ENCODE measurements at regions not wholly inside any gene's neighbourhood (a gene's known extent, or its start where the extent isn't known, plus 50 kb on each side); places are given as distances from the start of the nearest gene placed in this dataset.

GRCh38 chr1:191564275-191564674 is 594.0 kb upstream of the RGS18 start:
- Mint-ChIP-seq H3K4me1 (no peaks in the 10 kb centered on the region), H3K4me3 (no peak overlapping the region), H3K36me3 (no peaks in the 10 kb centered on the region), H3K27me3 (no peaks in the 10 kb centered on the region), H3K27ac (no peak overlapping the region), H3K9me3 (ENCODE audit: low read depth) (peaks cover 2% of the 10 kb centered on the region)
- CTCF ChIA-PET, result no interaction called here
- no peak for DNase-seq
- no peak for ATAC-seq

GRCh38 chr1:191572479-191572878 is 585.8 kb upstream of the RGS18 start:
- H3K4me3 Mint-ChIP-seq, result no peak overlapping the region
- H3K27me3 Mint-ChIP-seq, result no peaks in the 10 kb centered on the region
- CTCF ChIA-PET, result no interaction called here
- H3K9me3 Mint-ChIP-seq (ENCODE audit: low read depth), result peaks cover 5% of the 10 kb centered on the region
- no peaks in the 10 kb centered on the region for H3K4me1 Mint-ChIP-seq
- H3K36me3 Mint-ChIP-seq, result no peaks in the 10 kb centered on the region
- ATAC-seq, result no peak
- no peak overlapping the region for H3K27ac Mint-ChIP-seq
- no peak for DNase-seq

- ATAC-seq, result no peak
- DNase-seq, result no peak
- Mint-ChIP-seq H3K4me1 (no peaks in the 10 kb centered on the region), H3K36me3 (no peaks in the 10 kb centered on the region), H3K9me3 (ENCODE audit: low read depth) (peaks cover 5% of the 10 kb centered on the region), H3K27me3 (no peaks in the 10 kb centered on the region), H3K27ac (no peak overlapping the region), H3K4me3 (no peak overlapping the region)
- CTCF ChIA-PET, result no interaction called here
These were observed 583.1 kb upstream of the RGS18 start for GRCh38 chr1:191575180-191575579.

GRCh38 chr1:191575746-191576145 is 582.5 kb upstream of the RGS18 start:
- H3K27ac Mint-ChIP-seq, result no peak overlapping the region
- no peaks in the 10 kb centered on the region for H3K4me1 Mint-ChIP-seq
- peaks cover 3% of the 10 kb centered on the region for H3K9me3 Mint-ChIP-seq (ENCODE audit: low read depth)
- CTCF ChIA-PET, result no interaction called here
- ATAC-seq, result no peak
- H3K27me3 Mint-ChIP-seq, result no peaks in the 10 kb centered on the region
- no peaks in the 10 kb centered on the region for H3K36me3 Mint-ChIP-seq
- DNase-seq, result no peak
- H3K4me3 Mint-ChIP-seq, result no peak overlapping the region

- Mint-ChIP-seq H3K36me3 (no peaks in the 10 kb centered on the region), H3K27ac (no peak overlapping the region), H3K27me3 (no peaks in the 10 kb centered on the region), H3K4me1 (no peaks in the 10 kb centered on the region), H3K4me3 (no peak overlapping the region), H3K9me3 (ENCODE audit: low read depth) (peaks cover 3% of the 10 kb centered on the region)
- no peak for DNase-seq
- no peak for ATAC-seq
- CTCF ChIA-PET, result no interaction called here
These were observed 581.0 kb upstream of the RGS18 start for GRCh38 chr1:191577213-191577612.

GRCh38 chr1:191578281-191578680 is 580.0 kb upstream of the RGS18 start:
- no peak overlapping the region for H3K4me3 Mint-ChIP-seq
- DNase-seq (no peak), ATAC-seq (no peak)
- H3K36me3 Mint-ChIP-seq, result no peaks in the 10 kb centered on the region
- H3K4me1 Mint-ChIP-seq, result no peaks in the 10 kb centered on the region
- no peaks in the 10 kb centered on the region for H3K27me3 Mint-ChIP-seq
- H3K9me3 Mint-ChIP-seq (ENCODE audit: low read depth), result peaks cover 4% of the 10 kb centered on the region
- CTCF ChIA-PET, result no interaction called here
- no peak overlapping the region for H3K27ac Mint-ChIP-seq

GRCh38 chr1:191579019-191579418 is 579.2 kb upstream of the RGS18 start:
- H3K36me3 Mint-ChIP-seq, result no peaks in the 10 kb centered on the region
- no peak overlapping the region for H3K4me3 Mint-ChIP-seq
- no peak overlapping the region for H3K27ac Mint-ChIP-seq
- H3K4me1 Mint-ChIP-seq, result no peaks in the 10 kb centered on the region
- H3K27me3 Mint-ChIP-seq, result no peaks in the 10 kb centered on the region
- H3K9me3 Mint-ChIP-seq (ENCODE audit: low read depth), result peaks cover 8% of the 10 kb centered on the region
- no peak for DNase-seq
- CTCF ChIA-PET, result no interaction called here
- ATAC-seq, result no peak

GRCh38 chr1:191582169-191582568 is 576.1 kb upstream of the RGS18 start:
- Mint-ChIP-seq H3K27me3 (no peaks in the 10 kb centered on the region), H3K9me3 (ENCODE audit: low read depth) (peaks cover 10% of the 10 kb centered on the region), H3K4me3 (no peak overlapping the region), H3K36me3 (no peaks in the 10 kb centered on the region), H3K4me1 (no peaks in the 10 kb centered on the region), H3K27ac (no peak overlapping the region)
- CTCF ChIA-PET, result no interaction called here
- DNase-seq (no peak), ATAC-seq (no peak)

GRCh38 chr1:191585095-191585494 is 573.2 kb upstream of the RGS18 start:
- DNase-seq, result no peak
- Mint-ChIP-seq H3K27me3 (no peaks in the 10 kb centered on the region), H3K27ac (no peak overlapping the region), H3K4me1 (no peaks in the 10 kb centered on the region), H3K36me3 (no peaks in the 10 kb centered on the region), H3K4me3 (no peak overlapping the region), H3K9me3 (ENCODE audit: low read depth) (peaks cover 11% of the 10 kb centered on the region)
- ATAC-seq, result no peak
- CTCF ChIA-PET, result no interaction called here

- DNase-seq (no peak), ATAC-seq (no peak)
- Mint-ChIP-seq H3K4me1 (no peaks in the 10 kb centered on the region), H3K27ac (no peak overlapping the region), H3K9me3 (ENCODE audit: low read depth) (peaks cover 11% of the 10 kb centered on the region), H3K27me3 (no peaks in the 10 kb centered on the region), H3K4me3 (no peak overlapping the region), H3K36me3 (no peaks in the 10 kb centered on the region)
- CTCF ChIA-PET, result no interaction called here
These were observed 569.4 kb upstream of the RGS18 start for GRCh38 chr1:191588905-191589304.

- H3K9me3 Mint-ChIP-seq (ENCODE audit: low read depth), result peaks cover 10% of the 10 kb centered on the region
- no peak overlapping the region for H3K4me3 Mint-ChIP-seq
- H3K4me1 Mint-ChIP-seq, result no peaks in the 10 kb centered on the region
- CTCF ChIA-PET, result no interaction called here
- H3K36me3 Mint-ChIP-seq, result no peaks in the 10 kb centered on the region
- H3K27me3 Mint-ChIP-seq, result no peaks in the 10 kb centered on the region
- no peak overlapping the region for H3K27ac Mint-ChIP-seq
- ATAC-seq (no peak), DNase-seq (no peak)
These were observed 568.7 kb upstream of the RGS18 start for GRCh38 chr1:191589536-191589935.

- H3K9me3 Mint-ChIP-seq (ENCODE audit: low read depth), result peaks cover 9% of the 10 kb centered on the region
- H3K27me3 Mint-ChIP-seq, result no peaks in the 10 kb centered on the region
- CTCF ChIA-PET, result no interaction called here
- no peaks in the 10 kb centered on the region for H3K4me1 Mint-ChIP-seq
- H3K36me3 Mint-ChIP-seq, result no peaks in the 10 kb centered on the region
- DNase-seq (no peak), ATAC-seq (no peak)
- H3K4me3 Mint-ChIP-seq, result no peak overlapping the region
- H3K27ac Mint-ChIP-seq, result no peak overlapping the region
These were observed 567.7 kb upstream of the RGS18 start for GRCh38 chr1:191590578-191590977.

- Mint-ChIP-seq H3K27ac (no peak overlapping the region), H3K36me3 (no peaks in the 10 kb centered on the region), H3K9me3 (ENCODE audit: low read depth) (peaks cover 9% of the 10 kb centered on the region), H3K27me3 (no peaks in the 10 kb centered on the region), H3K4me3 (no peak overlapping the region), H3K4me1 (no peaks in the 10 kb centered on the region)
- ATAC-seq (no peak), DNase-seq (no peak)
- CTCF ChIA-PET, result no interaction called here
These were observed 566.2 kb upstream of the RGS18 start for GRCh38 chr1:191592039-191592438.

- no peaks in the 10 kb centered on the region for H3K27me3 Mint-ChIP-seq
- peaks cover 9% of the 10 kb centered on the region for H3K9me3 Mint-ChIP-seq (ENCODE audit: low read depth)
- no peak for DNase-seq
- no peaks in the 10 kb centered on the region for H3K36me3 Mint-ChIP-seq
- no peaks in the 10 kb centered on the region for H3K4me1 Mint-ChIP-seq
- CTCF ChIA-PET, result no interaction called here
- H3K4me3 Mint-ChIP-seq, result no peak overlapping the region
- ATAC-seq, result no peak
- H3K27ac Mint-ChIP-seq, result no peak overlapping the region
These were observed 565.4 kb upstream of the RGS18 start for GRCh38 chr1:191592907-191593306.

- Mint-ChIP-seq H3K4me3 (no peak overlapping the region), H3K27me3 (no peaks in the 10 kb centered on the region), H3K4me1 (no peaks in the 10 kb centered on the region), H3K36me3 (no peaks in the 10 kb centered on the region), H3K9me3 (ENCODE audit: low read depth) (peaks cover 5% of the 10 kb centered on the region), H3K27ac (no peak overlapping the region)
- no peak for DNase-seq
- ATAC-seq, result no peak
- CTCF ChIA-PET, result no interaction called here
These were observed 563.1 kb upstream of the RGS18 start for GRCh38 chr1:191595170-191595569.

All from activated CD8-positive, alpha-beta memory T cell treated with anti-CD3 and anti-CD28 coated beads, Interleukin-2, amount 10 ng/mL, durations not matched to agents 7 days and 5 days (primary cell).